ENCODE measurements at regions not wholly inside any gene's neighbourhood (a gene's known extent, or its start where the extent isn't known, plus 50 kb on each side); places are given as distances from the start of the nearest gene placed in this dataset.
"Not testable (repeated sequence)": the region's sequence is repeated elsewhere in the genome, so short reads cannot be mapped to it uniquely, and the experiment has no call there.

GRCh38 chr14:89743828-89744227 lies 210.7 kb downstream of the EFCAB11 start:
- DNase-seq = no peak

DNA sequence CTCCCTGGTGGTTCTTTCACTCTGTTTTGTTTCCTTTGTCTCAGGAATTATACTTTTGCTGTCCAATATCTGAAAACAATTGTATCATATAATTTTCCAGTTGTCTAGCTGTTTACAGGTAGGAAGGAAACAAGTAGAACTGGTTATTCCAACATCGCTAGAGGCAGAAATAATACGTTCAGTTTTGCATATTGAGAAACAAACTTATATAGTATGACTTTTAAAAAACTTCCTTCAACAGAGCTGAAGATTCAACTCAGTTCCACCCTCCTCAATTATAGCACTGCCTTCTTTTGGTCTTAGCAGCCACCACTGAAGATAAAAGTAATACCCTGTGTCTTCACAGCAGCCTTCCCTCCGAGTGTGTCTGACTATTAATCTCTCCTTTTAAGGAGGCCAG lies 214.3 kb downstream of the EFCAB11 start:
- no peak for DNase-seq

DNA sequence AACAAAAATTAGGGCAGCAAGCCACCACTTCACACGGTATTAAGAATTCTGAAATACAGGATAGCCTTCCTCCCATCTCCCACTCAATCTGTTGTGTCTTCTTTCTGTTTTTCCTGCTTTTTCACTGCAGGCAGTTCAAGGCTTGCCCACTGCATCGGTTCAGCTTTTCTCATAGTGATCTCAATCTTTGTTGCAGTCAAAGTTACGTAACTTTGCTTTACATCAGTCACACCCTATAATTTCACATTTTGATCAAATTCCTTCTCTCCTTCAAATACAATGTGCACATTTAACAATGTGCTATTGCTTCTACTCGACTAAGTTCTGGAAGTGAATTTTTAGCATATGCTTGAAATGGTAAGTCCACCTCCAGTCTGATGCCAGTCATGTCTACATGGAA lies 217.6 kb downstream of the EFCAB11 start:
- DNase-seq = peak; percentile 56

DNA sequence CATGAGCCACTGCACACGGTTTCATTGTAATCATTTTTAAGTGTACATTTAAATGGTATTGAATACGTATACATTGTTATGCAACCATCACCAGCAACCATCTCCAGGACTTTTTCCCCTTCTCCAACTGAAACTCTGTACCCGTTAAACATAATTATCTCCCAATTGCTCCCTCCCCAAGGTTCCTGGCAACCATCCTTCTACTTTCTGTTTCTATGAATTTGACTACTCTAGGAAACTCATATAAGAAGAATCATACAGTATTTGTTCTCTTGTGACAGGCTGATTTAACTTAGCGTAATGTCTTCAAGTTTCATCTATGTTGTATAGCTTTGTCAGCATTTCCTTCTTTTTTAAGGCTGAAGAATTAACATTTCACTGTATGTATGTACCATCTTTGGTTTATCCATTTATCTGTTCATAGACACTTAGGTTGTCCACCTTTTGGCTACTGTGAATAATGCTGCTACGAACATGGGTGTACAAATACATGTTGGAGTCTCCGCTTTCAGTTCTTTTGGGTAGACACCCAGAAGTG lies 223.1 kb downstream of the EFCAB11 start:
- DNase-seq = peak; percentile 57

- DNase-seq = peak; percentile 94
Observed at GRCh38 chr14:89730687-89731086, 223.8 kb downstream of the EFCAB11 start.

GRCh38 chr14:89728964-89729363 lies 225.6 kb downstream of the EFCAB11 start:
- no peak for DNase-seq

GRCh38 chr14:89726226-89726625 lies 228.3 kb downstream of the EFCAB11 start:
- not testable (repeated sequence) for DNase-seq

GRCh38 chr14:89724628-89724960 lies 229.9 kb downstream of the EFCAB11 start:
- no peak for DNase-seq

DNA sequence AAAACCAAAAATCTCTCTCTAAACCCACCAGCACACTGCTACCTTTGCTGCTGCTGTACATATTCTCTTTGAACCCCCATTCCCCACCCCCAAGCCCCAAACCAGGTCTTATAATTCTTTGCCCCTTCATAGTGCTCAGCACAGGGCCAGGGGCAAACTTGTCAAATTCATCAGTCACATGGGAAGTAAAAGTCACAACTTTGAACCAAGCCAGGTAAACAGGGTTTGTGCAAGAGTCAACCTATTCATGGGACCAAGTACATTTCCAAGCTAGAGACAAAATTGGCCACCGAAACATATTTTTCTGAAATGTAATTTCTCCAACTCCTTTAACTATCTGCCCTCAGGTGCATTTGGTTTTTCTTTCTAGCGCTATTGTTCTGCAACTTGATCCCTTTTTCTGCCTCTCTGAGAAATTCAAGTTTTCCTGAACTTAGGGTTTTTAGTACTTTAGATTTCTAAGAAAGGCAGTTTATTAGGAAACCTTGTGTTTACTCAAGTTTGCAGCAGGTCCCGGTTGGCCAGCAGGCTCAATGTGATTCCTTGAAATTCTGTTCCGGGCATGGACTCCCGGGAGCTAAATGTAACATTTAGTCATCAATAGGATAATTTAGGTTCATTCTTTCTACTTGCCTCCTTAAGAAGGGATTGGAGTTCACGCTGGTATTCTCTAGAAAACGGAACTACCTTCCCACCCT lies 230.5 kb downstream of the EFCAB11 start:
- no peak for DNase-seq

GRCh38 chr14:89721956-89722355 lies 232.6 kb downstream of the EFCAB11 start:
- DNase-seq = no peak

DNA sequence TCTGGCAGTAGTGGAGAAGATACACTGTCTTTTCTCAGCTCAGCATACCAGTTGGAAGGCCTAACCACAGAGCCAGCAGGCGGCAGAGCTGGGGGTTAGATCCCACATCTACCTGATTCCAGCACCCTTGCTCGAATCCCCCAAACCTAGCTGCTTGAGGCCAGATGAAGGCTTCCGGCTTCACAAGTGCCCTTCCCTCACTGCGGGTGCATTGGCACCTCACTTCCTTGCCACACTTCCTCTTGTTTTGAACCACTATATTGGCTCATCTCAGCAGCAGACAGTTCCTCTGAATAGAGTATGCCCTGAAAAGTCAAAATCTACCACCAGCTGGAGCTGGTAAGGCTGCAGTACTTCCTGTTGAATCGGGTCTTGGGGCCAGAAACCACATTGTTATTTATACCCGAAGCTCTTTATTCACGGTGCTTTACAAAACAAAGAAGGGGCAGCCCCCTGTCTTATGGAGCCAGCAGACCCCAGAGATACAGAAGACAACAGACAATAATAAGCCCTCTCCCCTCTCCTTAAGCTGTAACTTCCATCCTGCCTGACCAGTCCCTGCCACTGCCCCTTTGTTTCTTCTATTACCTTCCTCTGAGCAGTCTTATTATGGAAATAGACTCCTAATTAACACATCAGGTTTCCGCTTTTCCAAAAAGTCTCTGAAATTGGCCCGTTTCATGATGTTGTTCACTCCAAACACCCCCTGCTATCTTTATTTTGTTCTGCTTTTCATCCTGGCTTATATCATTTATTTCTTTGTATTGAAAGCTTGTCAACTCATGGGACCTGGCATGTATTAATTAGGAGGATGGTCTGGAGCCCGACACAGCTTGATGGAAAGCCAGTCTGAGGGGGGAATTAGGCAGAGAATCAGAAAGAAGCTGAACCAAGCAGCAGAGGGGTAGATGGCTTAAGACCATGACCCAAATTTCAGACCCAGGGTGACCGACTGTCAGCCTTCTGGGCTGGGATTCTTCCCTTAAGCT lies 233.5 kb downstream of the EFCAB11 start:
- peak; percentile 86 for DNase-seq

- DNase-seq = peak; percentile 73
Observed at GRCh38 chr14:89720076-89720687, 234.3 kb downstream of the EFCAB11 start.

- peak; percentile 63 for DNase-seq
Observed at GRCh38 chr14:89719366-89720075, 235.0 kb downstream of the EFCAB11 start.

GRCh38 chr14:89708982-89709625 lies 245.4 kb downstream of the EFCAB11 start:
- peak; percentile 26 for DNase-seq

GRCh38 chr14:89707086-89707485 lies 247.4 kb downstream of the EFCAB11 start:
- DNase-seq = no peak

DNA sequence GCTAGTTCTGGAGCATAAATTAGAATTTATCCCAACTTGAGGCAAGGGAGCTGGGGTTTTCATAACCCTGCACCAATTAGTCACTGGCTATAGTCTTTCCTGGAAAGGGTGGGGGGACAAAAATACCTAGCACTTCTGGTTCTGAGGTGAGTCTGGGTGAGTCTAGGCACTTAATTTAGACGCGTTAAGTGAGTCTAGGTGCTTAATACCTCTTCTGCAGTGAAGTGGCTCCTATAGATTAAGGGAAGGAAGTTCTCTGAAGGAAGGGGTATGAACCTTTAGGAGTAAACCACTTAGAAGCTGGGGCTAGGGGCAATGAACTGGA lies 251.7 kb downstream of the EFCAB11 start:
- DNase-seq = no peak

- DNase-seq = no peak
Observed at GRCh38 chr14:89702073-89702875, 252.3 kb downstream of the EFCAB11 start.

- peak; percentile 70 for DNase-seq
Observed at GRCh38 chr14:89701211-89702043, 253.1 kb downstream of the EFCAB11 start.

DNA sequence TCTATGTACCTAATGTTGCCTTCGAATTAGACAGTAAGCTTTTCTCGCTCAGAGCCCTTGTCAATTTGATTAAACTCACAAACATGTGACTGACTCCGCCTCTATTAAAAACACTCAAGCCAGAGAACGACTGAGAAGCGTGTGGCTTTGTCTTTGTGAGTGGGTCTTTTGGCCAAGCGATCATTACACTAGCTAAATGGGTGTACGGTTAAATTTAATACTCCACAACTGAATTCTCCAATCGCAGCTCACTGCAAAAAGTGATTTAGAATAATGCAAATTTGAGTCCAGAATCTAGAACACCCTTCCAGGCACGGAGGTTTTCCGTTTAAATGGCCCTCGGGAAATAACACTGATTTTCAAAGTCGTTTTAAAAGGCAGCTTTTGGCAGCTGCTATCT lies 253.7 kb downstream of the EFCAB11 start:
- no peak for DNase-seq

DNA sequence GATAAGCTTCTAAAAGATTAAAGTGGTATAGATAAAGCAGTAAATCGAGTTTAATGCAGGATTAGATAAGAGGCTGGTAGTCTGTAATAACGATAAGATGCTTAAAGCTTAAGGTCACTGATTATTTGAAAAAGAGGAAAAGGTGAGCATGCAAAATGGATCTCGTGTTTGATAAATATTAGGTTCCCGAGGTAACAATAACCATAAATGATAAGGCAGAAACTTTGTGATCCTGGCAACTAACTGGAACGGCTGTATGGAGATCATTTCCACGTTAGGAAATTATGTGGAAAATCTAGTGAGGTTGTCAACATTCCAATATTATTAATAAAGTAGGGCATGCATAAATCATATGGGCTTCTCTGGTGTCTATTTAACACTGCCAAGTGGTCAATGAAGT lies 255.5 kb downstream of the EFCAB11 start:
- no peak for DNase-seq

Data from inflammatory macrophage treated with lipopolysaccharide for 4 hours (primary cell).